ENCODE measurements at regions not wholly inside any gene's neighbourhood (a gene's known extent, or its start where the extent isn't known, plus 50 kb on each side); places are given as distances from the start of the nearest gene placed in this dataset.
"Not testable (repeated sequence)": the region's sequence is repeated elsewhere in the genome, so short reads cannot be mapped to it uniquely, and the experiment has no call there.

GRCh38 chr13:70995338-70995737 is 871.7 kb downstream of the DACH1 start:
- Histone ChIP-seq H3K36me3 (no peaks in the 10 kb centered on the region), H3K27ac (no peak overlapping the region), H3K9me3 (no peaks in the 10 kb centered on the region), H3K4me1 (no peaks in the 10 kb centered on the region), H3K27me3 (no peaks in the 10 kb centered on the region), H3K4me3 (no peak overlapping the region)
- 88 to 93% methylated on average over 1 of the region's 1 CpG for WGBS, 2 donors (ENCODE audit: low coverage in 1 of 2)
- intact Hi-C loops (cut with DNase I; ENCODE audit: low total_unique reads): no loop called here
- no peak for TF ChIP-seq POLR2A (IDR thresholded peaks at IDR 0.05)
- TF ChIP-seq CTCF (IDR thresholded peaks at IDR 0.05): no peak
- no peak for DNase-seq
- in situ Hi-C loops (cut with MboI; ENCODE audit: low pct_ligation_motif_present in 1 of 4, low pct_unique_long_range_greater_than_20kb in 1 of 4, low sequenced_read_pairs in 3 of 4): no loop called here

- 40 to 67% methylated on average over 1 of the region's 1 CpG for WGBS, 2 donors (ENCODE audit: low coverage in 1 of 2)
- Histone ChIP-seq H3K4me3 (no peak overlapping the region), H3K36me3 (no peaks in the 10 kb centered on the region), H3K4me1 (no peaks in the 10 kb centered on the region), H3K9me3 (no peaks in the 10 kb centered on the region), H3K27me3 (no peaks in the 10 kb centered on the region), H3K27ac (no peak overlapping the region)
- intact Hi-C loops (cut with DNase I; ENCODE audit: low total_unique reads): no loop called here
- no peak for DNase-seq
- in situ Hi-C loops (cut with MboI; ENCODE audit: low pct_ligation_motif_present in 1 of 4, low pct_unique_long_range_greater_than_20kb in 1 of 4, low sequenced_read_pairs in 3 of 4): no loop called here
- no peak for TF ChIP-seq CTCF (IDR thresholded peaks at IDR 0.05)
- TF ChIP-seq POLR2A (IDR thresholded peaks at IDR 0.05): no peak
- no peak for TF ChIP-seq EP300 (IDR thresholded peaks at IDR 0.05; ENCODE audit: low read depth)
- TF ChIP-seq POLR2AphosphoS5 (IDR thresholded peaks at IDR 0.05): no peak
These were observed 872.8 kb downstream of the DACH1 start for GRCh38 chr13:70994191-70994590.

- no peak overlapping the region for H3K27ac ChIP-seq
- no peaks in the 10 kb centered on the region for H3K4me1 ChIP-seq
- in situ Hi-C loops (cut with MboI; ENCODE audit: low pct_ligation_motif_present in 1 of 4, low pct_unique_long_range_greater_than_20kb in 1 of 4, low sequenced_read_pairs in 3 of 4) (no loop called here), intact Hi-C loops (cut with DNase I; ENCODE audit: low total_unique reads) (no loop called here)
- TF ChIP-seq POLR2AphosphoS5 (IDR thresholded peaks at IDR 0.05): no peak
- no peak for TF ChIP-seq CTCF (IDR thresholded peaks at IDR 0.05)
- no peak for TF ChIP-seq EP300 (IDR thresholded peaks at IDR 0.05; ENCODE audit: low read depth)
- TF ChIP-seq POLR2A (IDR thresholded peaks at IDR 0.05): no peak
- 91 to 100% methylated on average over 2 to 6 of the region's 6 CpGs for whole genome bisulfite sequencing, 2 donors (ENCODE audit: low coverage in 1 of 2)
- no peaks in the 10 kb centered on the region for H3K36me3 ChIP-seq
- no peak for DNase-seq
- H3K9me3 ChIP-seq: no peaks in the 10 kb centered on the region
- H3K4me3 ChIP-seq: no peak overlapping the region
- no peaks in the 10 kb centered on the region for H3K27me3 ChIP-seq
These were observed 878.8 kb upstream of the KLHL1 start for GRCh38 chr13:70987043-70987442.

- in situ Hi-C loops (cut with MboI; ENCODE audit: low pct_ligation_motif_present in 1 of 4, low pct_unique_long_range_greater_than_20kb in 1 of 4, low sequenced_read_pairs in 3 of 4) (no loop called here), intact Hi-C loops (cut with DNase I; ENCODE audit: low total_unique reads) (no loop called here)
- no peaks in the 10 kb centered on the region for H3K36me3 ChIP-seq
- no peaks in the 10 kb centered on the region for H3K4me1 ChIP-seq
- WGBS, 2 donors (ENCODE audit: low coverage in 1 of 2): 75% methylated on average over 2 of the region's 2 CpGs; no CpG with 5 or more reads in 1 of the 2 donors
- H3K27ac ChIP-seq: no peak overlapping the region
- no peak overlapping the region for H3K4me3 ChIP-seq
- TF ChIP-seq CTCF (IDR thresholded peaks at IDR 0.05) (no peak), POLR2A (IDR thresholded peaks at IDR 0.05) (no peak), EP300 (IDR thresholded peaks at IDR 0.05; ENCODE audit: low read depth) (no peak), POLR2AphosphoS5 (IDR thresholded peaks at IDR 0.05) (no peak)
- no peaks in the 10 kb centered on the region for H3K27me3 ChIP-seq
- no peak for DNase-seq
- H3K9me3 ChIP-seq: no peaks in the 10 kb centered on the region
These were observed 877.1 kb upstream of the KLHL1 start for GRCh38 chr13:70985371-70985770.

- intact Hi-C loops (cut with DNase I; ENCODE audit: low total_unique reads); H3K27me3 ChIP-seq; in situ Hi-C loops (cut with MboI; ENCODE audit: low pct_ligation_motif_present in 1 of 4, low pct_unique_long_range_greater_than_20kb in 1 of 4, low sequenced_read_pairs in 3 of 4); H3K4me1 ChIP-seq; H3K4me3 ChIP-seq; H3K27ac ChIP-seq; H3K36me3 ChIP-seq; H3K9me3 ChIP-seq; DNase-seq: not testable (repeated sequence)
These were observed 873.0 kb upstream of the KLHL1 start for GRCh38 chr13:70981219-70981618.
